ENCODE measurements at regions not wholly inside any gene's neighbourhood (a gene's known extent, or its start where the extent isn't known, plus 50 kb on each side); places are given as distances from the start of the nearest gene placed in this dataset.
"Not testable (repeated sequence)": the region's sequence is repeated elsewhere in the genome, so short reads cannot be mapped to it uniquely, and the experiment has no call there.

DNA sequence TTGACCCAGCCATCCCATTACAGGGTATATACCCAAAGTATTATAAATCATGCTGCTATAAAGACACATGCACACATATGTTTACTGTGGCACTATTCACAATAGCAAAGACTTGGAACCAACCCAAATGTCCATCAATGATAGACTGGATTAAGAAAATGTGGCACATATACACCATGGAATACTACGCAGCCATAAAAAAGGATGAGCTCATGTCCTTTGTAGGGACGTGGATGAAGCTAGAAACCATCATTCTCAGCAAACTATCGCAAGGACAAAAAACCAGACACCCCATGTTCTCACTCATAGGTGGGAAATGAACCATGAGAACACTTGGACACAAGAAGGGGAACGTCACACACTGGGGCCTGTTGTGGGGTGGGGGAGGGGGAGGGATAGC, 527.9 kb downstream of the UQCRFS1 start:
- not testable (repeated sequence) for TF ChIP-seq JUN (CRISPR knock-in tag; IDR thresholded peaks at IDR 0.05); GTF2I (CRISPR knock-in tag; conservative IDR thresholded peaks at IDR 0.05)
- TF ChIP-seq, protein P1, sequence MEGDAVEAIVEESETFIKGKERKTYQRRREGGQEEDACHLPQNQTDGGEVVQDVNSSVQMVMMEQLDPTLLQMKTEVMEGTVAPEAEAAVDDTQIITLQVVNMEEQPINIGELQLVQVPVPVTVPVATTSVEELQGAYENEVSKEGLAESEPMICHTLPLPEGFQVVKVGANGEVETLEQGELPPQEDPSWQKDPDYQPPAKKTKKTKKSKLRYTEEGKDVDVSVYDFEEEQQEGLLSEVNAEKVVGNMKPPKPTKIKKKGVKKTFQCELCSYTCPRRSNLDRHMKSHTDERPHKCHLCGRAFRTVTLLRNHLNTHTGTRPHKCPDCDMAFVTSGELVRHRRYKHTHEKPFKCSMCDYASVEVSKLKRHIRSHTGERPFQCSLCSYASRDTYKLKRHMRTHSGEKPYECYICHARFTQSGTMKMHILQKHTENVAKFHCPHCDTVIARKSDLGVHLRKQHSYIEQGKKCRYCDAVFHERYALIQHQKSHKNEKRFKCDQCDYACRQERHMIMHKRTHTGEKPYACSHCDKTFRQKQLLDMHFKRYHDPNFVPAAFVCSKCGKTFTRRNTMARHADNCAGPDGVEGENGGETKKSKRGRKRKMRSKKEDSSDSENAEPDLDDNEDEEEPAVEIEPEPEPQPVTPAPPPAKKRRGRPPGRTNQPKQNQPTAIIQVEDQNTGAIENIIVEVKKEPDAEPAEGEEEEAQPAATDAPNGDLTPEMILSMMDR (IDR thresholded peaks at IDR 0.05), result not testable (repeated sequence)
- TF ChIP-seq, protein P2, sequence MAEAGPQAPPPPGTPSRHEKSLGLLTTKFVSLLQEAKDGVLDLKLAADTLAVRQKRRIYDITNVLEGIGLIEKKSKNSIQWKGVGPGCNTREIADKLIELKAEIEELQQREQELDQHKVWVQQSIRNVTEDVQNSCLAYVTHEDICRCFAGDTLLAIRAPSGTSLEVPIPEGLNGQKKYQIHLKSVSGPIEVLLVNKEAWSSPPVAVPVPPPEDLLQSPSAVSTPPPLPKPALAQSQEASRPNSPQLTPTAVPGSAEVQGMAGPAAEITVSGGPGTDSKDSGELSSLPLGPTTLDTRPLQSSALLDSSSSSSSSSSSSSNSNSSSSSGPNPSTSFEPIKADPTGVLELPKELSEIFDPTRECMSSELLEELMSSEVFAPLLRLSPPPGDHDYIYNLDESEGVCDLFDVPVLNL (CRISPR knock-in tag; IDR thresholded peaks at IDR 0.05; ENCODE audit: borderline replicate concordance, low read depth), result not testable (repeated sequence)

Data from WTC11 (cell line).